Esophagus muscularis mucosa (tissue), 4 donors: ENCODE measurements at regions not wholly inside any gene's neighbourhood (a gene's known extent, or its start where the extent isn't known, plus 50 kb on each side); places are given as distances from the start of the nearest gene placed in this dataset.

Experiments
- DNase-seq: peaks from one replicate; pipeline ENCODE4 v3.0.0-alpha.2; 2017; ENCODE audit errors: extremely low spot score
- H3K27ac ChIP-seq, 4 donors: fragments of 200-600 bp; sonication (generic); replicated peaks in 1 of 4; 1 replicate in 3 of 4; 2 replicates in 1 of 4; pipeline ENCODE4 v1.5.1; 2016 to 2019; ENCODE audit warnings: mild to moderate bottlenecking in 1 of 4
- H3K27me3 ChIP-seq, 4 donors: fragments of 200-600 bp; sonication (generic); one replicate each; pipeline versions ENCODE4 v1.5.1 to v1.6.0; 2016 to 2019
- H3K36me3 ChIP-seq, 4 donors: fragments of 200-600 bp; sonication (generic); one replicate each; pipeline ENCODE4 v1.5.1; 2016 to 2019
- H3K4me1 ChIP-seq, 4 donors: fragments of 200-600 bp; sonication (generic); one replicate each; pipeline ENCODE4 v1.5.1; 2016 to 2019
- H3K4me3 ChIP-seq, 4 donors: fragments of 200-600 bp; sonication (generic); 1 replicate in 2 of 4; 2 replicates in 2 of 4; pipeline ENCODE4 v1.5.1; 2016 to 2019; ENCODE audit warnings: mild to moderate bottlenecking in 4 of 4, moderate library complexity in 1 of 4
- H3K9me3 ChIP-seq, 4 donors: fragments of 200-600 bp; sonication (generic); 1 replicate in 3 of 4; 2 replicates in 1 of 4; pipeline ENCODE4 v1.5.1; 2016 to 2019
- CTCF ChIP-seq, 3 experiments: fragments of 200-600 bp in 2 of 3; fragments of 450-650 bp in 1 of 3; sonication (generic) in 2 of 3; IDR thresholded peaks; one replicate each; pipeline ENCODE4 v1.5.1; 2017 to 2019; ENCODE audit warnings: antibody characterized with exemption in 3 of 3, mild to moderate bottlenecking in 2 of 3, moderate library complexity in 1 of 3
- EP300 ChIP-seq: sonication (generic); formaldehyde crosslinking; IDR thresholded peaks from one replicate; pipeline ENCODE4 v1.6.1; 2017; ENCODE audit warnings: antibody characterized with exemption
- POLR2A ChIP-seq: fragments of 450-650 bp; IDR thresholded peaks from one replicate; pipeline ENCODE4 v1.6.1; 2017; ENCODE audit warnings: antibody characterized with exemption, moderate library complexity, mild to moderate bottlenecking, low read depth
- POLR2AphosphoS5 ChIP-seq, 2 donors: sonication (generic); formaldehyde crosslinking; IDR thresholded peaks; one replicate each; pipeline ENCODE4 v1.6.1; 2017; ENCODE audit warnings: antibody characterized with exemption in 2 of 2
- WGBS: methylation state at CpG from one replicate; pipeline ENCODE4 v1.1.5; 2018; 5-methylcytosine and 5-hydroxymethylcytosine counted together
- intact Hi-C: fragments of 100-400 bp; cut with DNase I; formaldehyde crosslinking; loops from one replicate; pipeline ENCODE4 v1.15.1; 2023

- no peak for TF ChIP-seq POLR2A
- TF ChIP-seq EP300, result no peak
- TF ChIP-seq POLR2AphosphoS5 (IDR thresholded peaks at IDR 0.05), result no peak
- no peak for TF ChIP-seq CTCF (IDR thresholded peaks at IDR 0.05)
- no peaks in the 10 kb centered on the region for H3K36me3 ChIP-seq
- peaks cover 0 to 11% (median 2%) of the 10 kb centered on the region in 4 donors for H3K4me1 ChIP-seq
- no peaks in the 10 kb centered on the region for H3K9me3 ChIP-seq
- no peak overlapping the region for H3K4me3 ChIP-seq
- intact Hi-C loops, result no loop called here
- H3K27ac ChIP-seq, result no peak overlapping the region
- no peaks in the 10 kb centered on the region for H3K27me3 ChIP-seq
- no peak for DNase-seq
- WGBS, result 80% methylated on average over 7 of the region's 7 CpGs
Measured at GRCh38 chr6:143607168-143607567, 70.6 kb upstream of the PHACTR2 start.

- no peaks in the 10 kb centered on the region for H3K36me3 ChIP-seq
- no peak overlapping the region for H3K27ac ChIP-seq
- no peak for DNase-seq
- no peaks in the 10 kb centered on the region for H3K27me3 ChIP-seq
- intact Hi-C loops, result no loop called here
- peaks cover 0 to 11% (median 2%) of the 10 kb centered on the region in 4 donors for H3K4me1 ChIP-seq
- TF ChIP-seq EP300 (no peak), POLR2A (no peak), POLR2AphosphoS5 (IDR thresholded peaks at IDR 0.05) (no peak)
- H3K4me3 ChIP-seq, result no peak overlapping the region
- H3K9me3 ChIP-seq, result no peaks in the 10 kb centered on the region
- WGBS, result 89% methylated on average over 6 of the region's 6 CpGs
Measured at GRCh38 chr6:143605906-143606521, 71.8 kb upstream of the PHACTR2 start.

- DNase-seq, result no peak
- TF ChIP-seq CTCF (IDR thresholded peaks at IDR 0.05), result no peak
- no peak for TF ChIP-seq EP300
- TF ChIP-seq POLR2A, result no peak
- TF ChIP-seq POLR2AphosphoS5 (IDR thresholded peaks at IDR 0.05), result no peak
- Histone ChIP-seq H3K9me3 (no peaks in the 10 kb centered on the region), H3K4me3 (no peak overlapping the region), H3K36me3 (no peaks in the 10 kb centered on the region), H3K4me1 (peaks cover 0 to 15% (median 2%) of the 10 kb centered on the region in 4 donors), H3K27ac (no peak overlapping the region), H3K27me3 (no peaks in the 10 kb centered on the region)
- intact Hi-C loops, result no loop called here
- WGBS, result 65% methylated on average over 1 of the region's 1 CpG
Measured at GRCh38 chr6:143603455-143603854, 74.3 kb upstream of the PHACTR2 start.

- Histone ChIP-seq H3K27ac (no peak overlapping the region), H3K9me3 (no peaks in the 10 kb centered on the region), H3K4me1 (peaks cover 12 to 13% (median 13%) of the 10 kb centered on the region in 4 donors), H3K4me3 (no peak overlapping the region), H3K36me3 (no peaks in the 10 kb centered on the region), H3K27me3 (no peaks in the 10 kb centered on the region)
- intact Hi-C loops, result no loop called here
- no peak for DNase-seq
- WGBS, result 84% methylated on average over 2 of the region's 2 CpGs
- TF ChIP-seq POLR2A (no peak), CTCF (IDR thresholded peaks at IDR 0.05) (no peak), POLR2AphosphoS5 (IDR thresholded peaks at IDR 0.05) (no peak), EP300 (no peak)
Measured at GRCh38 chr6:143601504-143601903, 76.3 kb upstream of the PHACTR2 start.

- 95% methylated on average over 2 of the region's 2 CpGs for WGBS
- Histone ChIP-seq H3K27ac (no peak overlapping the region), H3K4me3 (no peak overlapping the region), H3K27me3 (no peaks in the 10 kb centered on the region), H3K9me3 (no peaks in the 10 kb centered on the region), H3K4me1 (peaks cover 14 to 20% (median 19%) of the 10 kb centered on the region in 4 donors), H3K36me3 (no peaks in the 10 kb centered on the region)
- no peak for DNase-seq
- intact Hi-C loops, result no loop called here
- TF ChIP-seq POLR2AphosphoS5 (IDR thresholded peaks at IDR 0.05), result no peak
- TF ChIP-seq POLR2A, result no peak
- no peak for TF ChIP-seq CTCF (IDR thresholded peaks at IDR 0.05)
- no peak for TF ChIP-seq EP300
Measured at GRCh38 chr6:143600821-143601220, 76.9 kb upstream of the PHACTR2 start.
